ENCODE measurements at regions not wholly inside any gene's neighbourhood (a gene's known extent, or its start where the extent isn't known, plus 50 kb on each side); places are given as distances from the start of the nearest gene placed in this dataset.

DNA sequence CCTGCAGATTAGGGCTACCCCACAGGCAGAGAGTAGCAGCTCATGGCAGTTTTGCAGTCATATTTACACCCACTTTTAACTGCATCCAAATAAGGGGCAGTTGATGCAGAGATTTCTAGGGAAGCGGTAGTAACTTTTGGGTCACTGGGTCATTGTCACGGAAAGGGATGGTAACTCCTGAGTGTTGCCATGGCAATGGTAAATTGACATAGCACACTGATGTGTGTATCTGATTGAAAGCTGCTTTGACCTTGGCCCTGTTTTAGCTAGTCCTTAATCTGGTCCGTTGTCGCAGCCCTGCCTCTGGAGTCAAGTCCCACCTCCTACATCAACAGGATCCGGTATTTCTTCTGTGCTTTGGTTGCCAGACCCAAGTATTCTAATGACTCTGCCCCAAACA, 199.1 kb upstream of the TCF21 start:
- H4K8ac ChIP-seq (ENCODE audit: extremely low read depth, insufficient read depth, low read length), result no peak overlapping the region
- ChIA-PET POLR2A (ENCODE audit: partially characterized antibody) (no interaction called here), CTCF (ENCODE audit: partially characterized antibody) (interaction anchor here (1.0 kb wide), 1 partner anchor 128 kb away, joined by 3 read pairs; no protein-coding TSS in a partner anchor)
- H3K18ac ChIP-seq (ENCODE audit: extremely low read depth, low read length), result no peak overlapping the region
- no peak overlapping the region for H3K4me2 ChIP-seq (ENCODE audit: insufficient read depth in 1 of 2, low read depth in 2 of 2, low read length in 2 of 2)
- no peak overlapping the region for H3K9ac ChIP-seq (replicated peaks in 1 of 4; ENCODE audit: extremely low read depth in 1 of 4, low read depth in 3 of 4, low read length in 3 of 4)
- no peak overlapping the region for H4K5ac ChIP-seq (ENCODE audit: insufficient read length, low read depth, low read length)
- H2AFZ ChIP-seq (ENCODE audit: low read length), result no peak overlapping the region
- H3K79me2 ChIP-seq (ENCODE audit: control insufficient read depth in 1 of 2, insufficient read depth in 2 of 2, low read length in 2 of 2), result no peaks in the 10 kb centered on the region
- H3K23ac ChIP-seq (ENCODE audit: insufficient read length), result no peak overlapping the region
- WGBS, 2 experiments (ENCODE audit: extremely low coverage in 1 of 2, insufficient coverage in 1 of 2, insufficient read length in 1 of 2, insufficient replicate concordance in 2 of 2, low coverage in 1 of 2, low lambda C conversion rate in 2 of 2, missing lambda C conversion rate in 1 of 2), result 99% methylated on average over 5 of the region's 5 CpGs; no CpG with 5 or more reads in 1 of the 2 experiments
- H3K4ac ChIP-seq (replicated peaks; ENCODE audit: insufficient read length, low read depth, low read length), result no peak overlapping the region
- no peak overlapping the region for H2BK15ac ChIP-seq (ENCODE audit: low read length)
- no peak overlapping the region for H2BK20ac ChIP-seq (ENCODE audit: low read length)
- DNase-seq (ENCODE audit: low read depth in 1 of 2, low spot score in 2 of 2) (no peak), FAIRE-seq (no peak)
- H3K36me3 ChIP-seq (ENCODE audit: control insufficient read depth in 2 of 4, insufficient read depth in 4 of 4, low read length in 3 of 4), result no peaks in the 10 kb centered on the region
- no peaks in the 10 kb centered on the region for H3K27me3 ChIP-seq (replicated peaks in 1 of 4; ENCODE audit: control insufficient read depth in 3 of 4, extremely low read depth in 1 of 4, insufficient read depth in 3 of 4, low read length in 3 of 4)
- H3K4me3 ChIP-seq (ENCODE audit: extremely low read depth in 1 of 4, insufficient read depth in 2 of 4, low read depth in 3 of 4, low read length in 4 of 4), result no peak overlapping the region
- H3K56ac ChIP-seq (replicated peaks; ENCODE audit: insufficient read length, low read depth, low read length), result no peak overlapping the region
- peaks cover 0 to 4% of the 10 kb centered on the region in 2 experiments; a peak in 1 of 4 replicates for H3K9me3 ChIP-seq (ENCODE audit: insufficient read depth in 2 of 2, low read depth in 1 of 2, low read length in 1 of 2)
- H4K20me1 ChIP-seq (replicated peaks in 1 of 2; ENCODE audit: control insufficient read depth in 1 of 2, insufficient read depth in 2 of 2, low read length in 2 of 2), result no peaks in the 10 kb centered on the region
- no peaks in the 10 kb centered on the region for H3K79me1 ChIP-seq (ENCODE audit: low read depth, low read length)
- no peak overlapping the region for H2AK5ac ChIP-seq (ENCODE audit: low read depth, low read length)
- no peak overlapping the region for H3K27ac ChIP-seq (ENCODE audit: low read depth, low read length)
- no peak overlapping the region for H3K14ac ChIP-seq (ENCODE audit: insufficient read length)
- H2BK12ac ChIP-seq (ENCODE audit: low read depth, low read length), result no peak overlapping the region
- H3K4me1 ChIP-seq (replicated peaks in 1 of 4; ENCODE audit: control insufficient read depth in 3 of 4, insufficient read depth in 4 of 4, low read length in 3 of 4), result no peaks in the 10 kb centered on the region
- H2BK120ac ChIP-seq (replicated peaks; ENCODE audit: low read depth, low read length), result no peak overlapping the region
- H3K23me2 ChIP-seq (ENCODE audit: low read depth, low read length), result no peaks in the 10 kb centered on the region
- no peak overlapping the region for H4K91ac ChIP-seq (replicated peaks; ENCODE audit: insufficient read length, low read length)
- H2BK5ac ChIP-seq (ENCODE audit: low read depth, low read length), result no peak overlapping the region
- no peak for TF ChIP-seq GTF2F1 (IDR thresholded peaks at IDR 0.05; ENCODE audit: borderline replicate concordance, low read depth, low read length)
- TF ChIP-seq SIRT6 (IDR thresholded peaks at IDR 0.05; ENCODE audit: low read length), result no peak
- TF ChIP-seq KDM1A (IDR thresholded peaks at IDR 0.05; ENCODE audit: borderline replicate concordance, low read length), result no peak
- TF ChIP-seq RBBP5 (IDR thresholded peaks at IDR 0.05; ENCODE audit: borderline replicate concordance, low read depth, low read length), result no peak
- no peak for TF ChIP-seq CBX5 (IDR thresholded peaks at IDR 0.05; ENCODE audit: low read depth, low read length)
- TF ChIP-seq JUND (IDR thresholded peaks at IDR 0.05; ENCODE audit: low read length), result no peak
- no peak for TF ChIP-seq SIN3A (conservative IDR thresholded peaks at IDR 0.05 in 1 of 2, IDR thresholded peaks at IDR 0.05 in 1 of 2; ENCODE audit: low read depth in 1 of 2, low read length in 2 of 2)
- no peak for TF ChIP-seq TEAD4 (IDR thresholded peaks at IDR 0.05; ENCODE audit: low read depth, low read length)
- TF ChIP-seq CTBP2 (IDR thresholded peaks at IDR 0.05; ENCODE audit: borderline replicate concordance, insufficient read depth, insufficient read length, low read length), result no peak
- no peak for TF ChIP-seq MAFK (IDR thresholded peaks at IDR 0.05; ENCODE audit: low read depth, low read length)
- TF ChIP-seq NRF1 (IDR thresholded peaks at IDR 0.05; ENCODE audit: low read depth, low read length), result no peak
- no peak for TF ChIP-seq ZNF274 (IDR thresholded peaks at IDR 0.05; ENCODE audit: borderline replicate concordance, extremely low read depth, low read length)
- no peak for TF ChIP-seq SAP30 (IDR thresholded peaks at IDR 0.05; ENCODE audit: insufficient read depth, insufficient replicate concordance, low read length)
- TF ChIP-seq, protein P1, sequence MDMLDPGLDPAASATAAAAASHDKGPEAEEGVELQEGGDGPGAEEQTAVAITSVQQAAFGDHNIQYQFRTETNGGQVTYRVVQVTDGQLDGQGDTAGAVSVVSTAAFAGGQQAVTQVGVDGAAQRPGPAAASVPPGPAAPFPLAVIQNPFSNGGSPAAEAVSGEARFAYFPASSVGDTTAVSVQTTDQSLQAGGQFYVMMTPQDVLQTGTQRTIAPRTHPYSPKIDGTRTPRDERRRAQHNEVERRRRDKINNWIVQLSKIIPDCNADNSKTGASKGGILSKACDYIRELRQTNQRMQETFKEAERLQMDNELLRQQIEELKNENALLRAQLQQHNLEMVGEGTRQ (IDR thresholded peaks at IDR 0.05; ENCODE audit: low read length), result no peak

Measured in H1 (cell line).